ENCODE measurements at regions not wholly inside any gene's neighbourhood (a gene's known extent, or its start where the extent isn't known, plus 50 kb on each side); places are given as distances from the start of the nearest gene placed in this dataset.

GRCh38 chr14:23729720-23730387 lies 93.7 kb downstream of the DHRS2 start:
- no peak overlapping the region for H2BK15ac ChIP-seq (ENCODE audit: low read depth, low read length)
- no peak overlapping the region for H3K27ac ChIP-seq (ENCODE audit: insufficient read depth, low read length)
- H4K91ac ChIP-seq (ENCODE audit: insufficient read depth, low read depth, low read length), result no peak overlapping the region
- H3K9me3 ChIP-seq (ENCODE audit: control insufficient read depth, insufficient read depth, low read length), result no peaks in the 10 kb centered on the region
- H3K4me2 ChIP-seq (ENCODE audit: low read depth, low read length), result no peak overlapping the region
- no peak overlapping the region for H4K5ac ChIP-seq (ENCODE audit: low read depth, low read length)
- H3K18ac ChIP-seq (ENCODE audit: low read depth, low read length), result no peak overlapping the region
- in situ Hi-C loops (cut with MboI; ENCODE audit: low sequenced_read_pairs), result loop anchor here (5.0 kb wide), 1 partner anchor 182 kb away; no protein-coding TSS in a partner anchor
- no peak overlapping the region for H3K9ac ChIP-seq (ENCODE audit: low read depth, low read length)
- BruUV-seq (replicated peaks), result no TSS peak
- no peak overlapping the region for H2BK5ac ChIP-seq (ENCODE audit: low read depth, low read length, poor library complexity, severe bottlenecking)
- intact Hi-C loops (cut with micrococcal nuclease), result no loop called here
- H2BK20ac ChIP-seq (ENCODE audit: low read depth, low read length), result no peak overlapping the region
- H2BK120ac ChIP-seq (ENCODE audit: low read depth, low read length), result no peak overlapping the region
- WGBS, 2 experiments (ENCODE audit: extremely low coverage in 2 of 2, insufficient read length in 1 of 2), result 50% methylated on average over 3 of the region's 8 CpGs; no CpG with 5 or more reads in 1 of the 2 experiments
- no peak overlapping the region for H2AFZ ChIP-seq (replicated peaks; ENCODE audit: low read length, poor library complexity)
- H3K56ac ChIP-seq (ENCODE audit: extremely low read depth, insufficient read depth, low read length), result no peak overlapping the region
- H3K79me1 ChIP-seq (ENCODE audit: low read depth in 1 of 2, low read length in 2 of 2), result no peaks in the 10 kb centered on the region
- no peaks in the 10 kb centered on the region for H3K27me3 ChIP-seq (ENCODE audit: control insufficient read depth, insufficient read depth, low read length)
- no peak overlapping the region for H4K8ac ChIP-seq (ENCODE audit: low read depth in 2 of 2, low read length in 2 of 2)
- H3K14ac ChIP-seq (replicated peaks; ENCODE audit: low read depth, low read length), result no peak overlapping the region
- no peak overlapping the region for H2AK9ac ChIP-seq (replicated peaks; ENCODE audit: low read depth, low read length, poor library complexity)
- H3K23ac ChIP-seq (ENCODE audit: low read depth, low read length), result no peak overlapping the region
- dilution Hi-C loops (cut with HindIII; ENCODE audit: low sequenced_read_pairs, unreplicated experiment), result no loop called here
- POLR2A ChIA-PET (ENCODE audit: unreplicated experiment), result no interaction called here
- no peaks in the 10 kb centered on the region for H4K20me1 ChIP-seq (ENCODE audit: insufficient read depth, low read length)
- ATAC-seq (ENCODE audit: low read depth) (no peak), DNase-seq (no peak)
- TF ChIP-seq RAD21 (IDR thresholded peaks at IDR 0.05; ENCODE audit: low read length) (no peak), CHD1 (IDR thresholded peaks at IDR 0.05; ENCODE audit: low read depth, low read length) (no peak), FOS (IDR thresholded peaks at IDR 0.05; ENCODE audit: low read depth, low read length) (no peak), SMC3 (IDR thresholded peaks at IDR 0.05; ENCODE audit: low read depth, low read length) (no peak), CEBPB (IDR thresholded peaks at IDR 0.05; ENCODE audit: low read depth, low read length) (no peak), USF2 (IDR thresholded peaks at IDR 0.05; ENCODE audit: low read depth, low read length) (no peak), RFX5 (IDR thresholded peaks at IDR 0.05; ENCODE audit: low read depth, low read length) (no peak), ELK1 (IDR thresholded peaks at IDR 0.05; ENCODE audit: borderline replicate concordance, low read depth, low read length) (no peak), MXI1 (IDR thresholded peaks at IDR 0.05; ENCODE audit: borderline replicate concordance, low read depth, low read length) (no peak), POLR2A (IDR thresholded peaks at IDR 0.05; ENCODE audit: low read depth, low read length) (no peak), NFE2L2 (IDR thresholded peaks at IDR 0.05; ENCODE audit: low read depth, low read length) (no peak), RCOR1 (IDR thresholded peaks at IDR 0.05; ENCODE audit: insufficient replicate concordance, low read length) (no peak)
- TF ChIP-seq, protein P1, sequence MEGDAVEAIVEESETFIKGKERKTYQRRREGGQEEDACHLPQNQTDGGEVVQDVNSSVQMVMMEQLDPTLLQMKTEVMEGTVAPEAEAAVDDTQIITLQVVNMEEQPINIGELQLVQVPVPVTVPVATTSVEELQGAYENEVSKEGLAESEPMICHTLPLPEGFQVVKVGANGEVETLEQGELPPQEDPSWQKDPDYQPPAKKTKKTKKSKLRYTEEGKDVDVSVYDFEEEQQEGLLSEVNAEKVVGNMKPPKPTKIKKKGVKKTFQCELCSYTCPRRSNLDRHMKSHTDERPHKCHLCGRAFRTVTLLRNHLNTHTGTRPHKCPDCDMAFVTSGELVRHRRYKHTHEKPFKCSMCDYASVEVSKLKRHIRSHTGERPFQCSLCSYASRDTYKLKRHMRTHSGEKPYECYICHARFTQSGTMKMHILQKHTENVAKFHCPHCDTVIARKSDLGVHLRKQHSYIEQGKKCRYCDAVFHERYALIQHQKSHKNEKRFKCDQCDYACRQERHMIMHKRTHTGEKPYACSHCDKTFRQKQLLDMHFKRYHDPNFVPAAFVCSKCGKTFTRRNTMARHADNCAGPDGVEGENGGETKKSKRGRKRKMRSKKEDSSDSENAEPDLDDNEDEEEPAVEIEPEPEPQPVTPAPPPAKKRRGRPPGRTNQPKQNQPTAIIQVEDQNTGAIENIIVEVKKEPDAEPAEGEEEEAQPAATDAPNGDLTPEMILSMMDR (conservative IDR thresholded peaks at IDR 0.05; ENCODE audit: low read depth, low read length), result no peak
- H2AK5ac ChIP-seq (ENCODE audit: low read depth, low read length), result no peak overlapping the region
- H3K4me3 ChIP-seq (ENCODE audit: insufficient read depth, low read depth, low read length), result no peak overlapping the region
- H3K9me1 ChIP-seq (ENCODE audit: insufficient read depth, low read length), result no peaks in the 10 kb centered on the region
- H3K4me1 ChIP-seq (ENCODE audit: control insufficient read depth, insufficient read depth, low read length), result no peaks in the 10 kb centered on the region
- CTCF ChIA-PET, result interaction anchor here (1.2 kb wide), 1 partner anchor 181 kb away, joined by 3 read pairs; no protein-coding TSS in a partner anchor
- no peak overlapping the region for H3K4ac ChIP-seq (ENCODE audit: low read depth, low read length)
- H3K36me3 ChIP-seq (ENCODE audit: control insufficient read depth, insufficient read depth, low read length), result no peaks in the 10 kb centered on the region

All from IMR-90 (cell line).